GM19351 (cell line): ENCODE measurements at regions not wholly inside any gene's neighbourhood (a gene's known extent, or its start where the extent isn't known, plus 50 kb on each side); places are given as distances from the start of the nearest gene placed in this dataset.

ENCODE experiments used
- ATAC-seq: cut with Tn5 transposase; IDR thresholded peaks from one replicate; pipeline ENCODE4 v1.9.1; 2021; ENCODE audit warnings: mild to moderate bottlenecking, moderate library complexity; ENCODE audit not compliant: unreplicated experiment

DNA sequence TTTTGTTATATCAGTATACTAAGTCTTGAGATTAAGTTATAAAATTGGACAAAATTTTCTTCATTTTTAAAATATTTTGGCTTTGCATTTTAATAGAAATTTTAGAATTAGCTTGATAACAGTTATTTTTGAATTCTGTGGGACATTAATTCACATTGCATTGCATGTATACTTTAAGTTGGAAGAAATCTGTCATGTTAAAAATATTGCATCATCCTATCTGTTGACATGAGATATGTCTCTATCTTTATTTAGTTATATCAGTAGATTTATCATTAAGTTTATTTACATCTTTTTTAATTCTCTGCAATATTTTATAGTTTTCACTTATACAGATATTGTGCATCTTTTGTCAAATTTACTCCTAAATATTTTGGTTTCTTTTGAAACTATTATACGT lies 904.6 kb upstream of the NR2F2 start:
- ATAC-seq, result no peak

DNA sequence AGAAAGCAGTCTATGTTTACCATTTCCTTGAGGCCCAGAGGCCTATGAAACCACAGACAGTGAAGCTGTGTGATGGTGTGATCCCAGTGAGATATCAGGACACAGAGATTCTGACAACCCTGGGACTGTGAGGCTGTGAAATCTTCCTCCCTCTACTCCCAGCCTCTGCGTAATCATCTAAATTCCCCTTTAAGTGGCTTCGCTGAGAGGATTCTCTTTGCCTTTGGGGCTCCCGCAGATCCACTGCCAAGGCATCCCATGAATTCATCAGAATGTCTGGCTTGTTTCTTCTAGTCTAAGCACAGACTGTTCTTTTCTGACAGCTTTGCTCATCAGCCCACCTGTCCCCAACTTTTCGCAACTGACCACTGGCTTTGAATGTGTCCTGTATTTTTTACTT lies 901.2 kb upstream of the NR2F2 start:
- ATAC-seq, result no peak

DNA sequence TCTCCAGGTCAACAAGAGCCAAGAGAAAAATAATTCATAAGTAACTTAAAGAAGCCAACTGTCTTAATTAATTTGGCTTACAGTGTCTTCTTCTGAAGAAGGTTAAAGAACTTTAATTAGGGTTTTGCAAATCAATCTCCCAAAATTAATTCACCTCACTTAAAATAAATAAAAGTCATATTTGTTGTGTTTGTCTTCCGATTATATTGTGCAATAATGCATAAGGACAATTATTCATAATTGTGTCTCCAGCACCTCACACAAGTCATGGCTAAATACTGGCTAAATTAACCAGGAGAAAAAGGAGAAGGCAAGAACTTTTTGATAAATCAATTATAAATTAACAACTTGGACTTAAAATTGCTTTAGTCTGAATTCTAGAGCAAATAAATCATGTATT lies 899.0 kb upstream of the NR2F2 start:
- no peak for ATAC-seq

DNA sequence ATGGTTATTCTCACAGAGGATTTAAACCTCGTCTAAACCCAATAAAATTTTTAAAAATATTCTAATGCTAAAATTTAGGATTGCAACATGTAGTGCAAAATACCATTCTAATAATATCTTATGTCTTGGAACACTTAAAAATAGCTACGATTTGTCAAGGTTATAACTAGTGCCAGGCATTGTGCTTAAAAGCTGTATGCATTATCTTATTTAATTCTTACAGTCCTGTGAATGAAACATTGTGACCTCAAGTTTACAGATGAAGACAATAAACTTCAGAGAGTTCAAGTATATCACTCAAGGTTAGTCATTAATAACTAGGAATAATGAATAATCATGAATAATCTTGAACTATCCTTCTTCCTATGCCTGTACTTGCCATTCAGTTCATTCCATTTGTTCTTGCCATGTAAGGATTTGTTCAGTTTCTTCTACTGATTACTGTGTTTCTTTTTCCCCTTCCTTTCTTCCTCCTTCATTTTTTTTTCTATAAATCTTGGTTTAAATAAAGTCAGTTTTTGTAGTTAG lies 897.6 kb upstream of the NR2F2 start:
- no peak for ATAC-seq

- no peak for ATAC-seq
Measured at GRCh38 chr15:95439922-95440376, 890.6 kb upstream of the NR2F2 start.

- no peak for ATAC-seq
Measured at GRCh38 chr15:95440712-95441111, 889.8 kb upstream of the NR2F2 start.

GRCh38 chr15:95442107-95442719 lies 888.3 kb upstream of the NR2F2 start:
- no peak for ATAC-seq

DNA sequence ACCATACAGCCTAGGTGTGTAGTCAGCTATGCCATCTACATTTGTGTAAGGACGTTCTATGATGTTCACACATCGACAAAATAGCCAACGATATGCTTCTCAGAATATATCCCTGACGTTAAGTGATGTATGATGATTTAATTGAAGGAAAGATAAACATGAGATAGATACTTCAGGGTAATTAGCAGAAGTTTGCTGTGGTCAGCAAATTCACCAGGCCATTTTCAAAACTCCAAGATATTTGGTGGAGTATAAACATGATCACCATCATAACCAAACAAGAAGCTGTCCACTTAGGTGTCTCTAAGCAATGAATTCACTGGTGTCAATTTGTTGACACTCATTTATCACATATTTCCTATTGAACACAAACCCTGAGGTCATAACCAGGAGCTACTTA lies 885.6 kb upstream of the NR2F2 start:
- ATAC-seq, result no peak

- no peak for ATAC-seq
Measured at GRCh38 chr15:95446854-95447253, 883.6 kb upstream of the NR2F2 start.

DNA sequence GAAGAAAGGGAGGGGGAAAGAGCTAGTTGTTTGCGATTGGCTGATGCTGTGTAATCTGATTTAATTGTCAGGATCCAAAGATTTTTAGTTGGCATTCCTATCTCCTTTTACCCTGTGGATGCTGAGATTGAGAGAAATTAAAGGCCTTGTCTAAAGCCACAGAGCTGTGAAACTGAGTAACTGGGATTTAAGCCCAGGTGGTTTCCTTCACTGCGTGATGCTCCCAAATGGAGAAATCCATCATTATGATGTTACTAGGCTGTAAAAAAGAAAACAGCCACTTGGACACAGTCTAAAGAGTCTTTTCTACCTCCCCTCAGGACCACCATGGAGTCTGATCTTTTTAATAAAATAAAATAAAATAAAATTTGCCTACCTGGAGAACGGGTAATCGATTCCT lies 883.0 kb upstream of the NR2F2 start:
- ATAC-seq, result no peak

DNA sequence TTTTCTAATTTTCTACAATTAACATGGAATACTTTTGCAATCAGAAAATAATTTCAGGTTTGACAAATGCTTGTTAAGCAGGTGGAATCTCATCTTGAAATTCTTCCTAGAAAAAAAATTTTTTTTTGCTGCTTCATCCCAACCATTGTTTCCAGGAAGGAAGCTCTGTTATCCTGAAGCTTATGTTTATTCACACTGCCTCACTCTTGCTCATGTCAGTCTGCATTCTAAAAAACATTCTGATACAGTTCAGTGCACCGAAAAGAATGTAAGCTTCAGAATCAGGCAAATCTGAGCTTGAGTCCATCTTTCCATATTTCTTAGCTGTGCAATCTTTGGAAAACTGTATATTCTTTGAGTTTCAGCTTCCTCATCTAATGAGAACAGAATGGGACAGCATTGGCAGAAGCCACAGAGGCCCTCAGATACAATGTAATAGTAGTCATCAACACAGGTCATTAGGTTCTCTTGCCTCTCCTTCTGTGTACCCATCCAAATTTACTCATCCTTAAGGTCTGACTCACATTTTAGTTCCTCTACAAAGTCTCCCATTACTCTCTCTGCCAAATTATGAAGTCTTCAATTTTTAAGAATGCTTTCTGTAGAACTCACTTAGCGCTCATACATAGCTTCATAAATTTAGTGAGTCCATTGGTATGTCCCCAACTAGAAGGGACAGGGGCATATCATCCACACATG lies 881.8 kb upstream of the NR2F2 start:
- no peak for ATAC-seq

GRCh38 chr15:95449230-95449628 lies 881.3 kb upstream of the NR2F2 start:
- no peak for ATAC-seq

- ATAC-seq, result no peak
Measured at GRCh38 chr15:95450413-95450812, 880.1 kb upstream of the NR2F2 start.

- ATAC-seq, result no peak
Measured at GRCh38 chr15:95451938-95452337, 878.6 kb upstream of the NR2F2 start.

DNA sequence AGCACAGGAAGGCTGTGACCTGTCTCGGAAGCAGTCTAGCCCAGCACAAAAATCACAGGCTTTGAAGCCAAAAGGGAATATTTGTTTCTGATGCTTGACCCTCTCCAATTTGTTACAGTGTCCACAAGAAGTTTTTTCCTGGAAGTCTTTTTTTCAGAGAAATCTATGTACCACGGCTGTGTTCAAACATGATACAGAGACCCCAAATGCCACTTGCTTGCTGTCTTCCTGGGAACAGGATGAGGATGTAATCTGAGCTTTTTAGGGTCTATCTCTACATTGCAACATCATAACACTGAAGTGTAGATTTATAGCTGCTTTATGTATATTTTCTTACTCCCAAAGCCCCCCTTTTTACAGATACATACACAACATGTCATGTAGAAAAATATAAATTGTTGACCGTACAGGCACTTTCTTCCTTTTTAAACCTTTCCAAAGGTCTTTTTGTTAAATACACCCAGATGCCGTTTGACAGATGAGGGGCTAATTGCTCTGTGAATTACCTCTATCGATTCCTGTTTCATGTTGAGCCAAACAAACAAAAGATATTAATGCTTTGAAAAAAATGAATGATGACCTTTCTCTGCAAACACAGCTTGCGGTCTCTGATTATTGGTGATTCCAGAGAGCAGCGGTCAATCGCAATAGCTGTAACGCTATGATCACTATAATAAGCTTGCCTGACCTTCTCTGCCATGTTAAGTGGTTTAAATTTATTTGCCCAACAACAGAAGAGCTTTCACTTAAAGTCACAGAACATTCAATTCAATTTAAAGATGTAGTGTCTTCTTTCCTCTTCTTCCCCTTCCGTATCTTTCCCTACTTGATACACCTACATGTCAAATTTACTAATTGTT lies 875.9 kb upstream of the NR2F2 start:
- ATAC-seq, result no peak

- no peak for ATAC-seq
Measured at GRCh38 chr15:95457520-95457919, 873.0 kb upstream of the NR2F2 start.

DNA sequence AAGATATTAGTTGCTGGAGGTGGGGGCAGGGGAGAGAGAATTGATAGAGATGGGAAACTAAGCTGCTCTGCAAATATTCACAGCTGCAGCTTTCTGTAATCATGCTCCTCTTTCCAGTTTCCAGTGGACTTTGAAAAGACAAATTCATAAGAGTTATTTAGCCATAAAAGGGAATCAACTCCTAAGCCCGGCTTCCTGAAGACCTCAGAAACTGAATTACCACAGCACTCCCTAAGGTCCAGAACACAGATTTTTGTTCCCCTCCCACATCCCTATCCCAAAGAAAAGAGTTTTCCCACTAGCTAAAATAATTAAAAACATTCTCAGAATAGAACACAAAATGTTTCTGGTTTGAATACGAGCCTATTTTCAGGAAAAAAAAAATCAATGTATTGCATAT lies 871.8 kb upstream of the NR2F2 start:
- ATAC-seq, result no peak

DNA sequence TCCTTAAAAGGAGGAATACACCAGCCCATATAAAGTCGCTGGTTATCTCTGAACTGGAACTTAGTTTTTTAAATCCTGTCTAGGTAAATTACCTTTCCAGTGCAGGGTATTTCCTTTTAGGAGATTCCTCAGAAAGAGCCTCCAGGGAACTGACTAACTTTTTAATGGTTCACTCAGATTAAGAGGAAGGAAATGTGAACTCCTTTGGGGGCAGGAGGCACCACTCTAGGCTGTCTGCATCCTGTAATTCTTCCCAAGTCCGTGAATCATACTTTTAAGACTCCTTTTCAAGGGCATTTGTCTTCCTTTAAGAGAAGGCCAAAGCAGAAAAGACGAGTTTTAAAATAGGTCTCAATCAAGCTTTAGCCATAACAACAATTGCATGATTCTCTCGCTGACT lies 871.2 kb upstream of the NR2F2 start:
- no peak for ATAC-seq

- no peak for ATAC-seq
Measured at GRCh38 chr15:95464509-95464908, 866.0 kb upstream of the NR2F2 start.

DNA sequence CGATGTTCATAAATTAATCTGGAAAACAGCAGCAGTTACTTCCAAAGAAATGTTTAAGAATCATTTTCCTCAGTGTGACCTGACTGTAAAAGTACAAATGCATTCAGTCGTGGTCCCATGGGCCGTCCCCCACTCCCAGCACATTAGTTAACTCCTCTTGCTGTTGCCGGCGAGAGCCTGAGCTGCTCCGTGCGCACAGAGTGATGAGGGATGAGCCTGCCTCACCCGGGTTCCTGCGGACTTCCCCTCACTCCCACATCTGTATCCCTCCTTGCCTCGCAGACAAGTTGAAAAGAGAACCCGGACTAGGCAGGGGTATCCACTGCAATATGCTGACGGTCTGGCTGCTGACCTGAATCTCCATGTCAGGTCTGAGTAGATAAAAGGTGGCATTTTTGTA lies 861.7 kb upstream of the NR2F2 start:
- no peak for ATAC-seq

DNA sequence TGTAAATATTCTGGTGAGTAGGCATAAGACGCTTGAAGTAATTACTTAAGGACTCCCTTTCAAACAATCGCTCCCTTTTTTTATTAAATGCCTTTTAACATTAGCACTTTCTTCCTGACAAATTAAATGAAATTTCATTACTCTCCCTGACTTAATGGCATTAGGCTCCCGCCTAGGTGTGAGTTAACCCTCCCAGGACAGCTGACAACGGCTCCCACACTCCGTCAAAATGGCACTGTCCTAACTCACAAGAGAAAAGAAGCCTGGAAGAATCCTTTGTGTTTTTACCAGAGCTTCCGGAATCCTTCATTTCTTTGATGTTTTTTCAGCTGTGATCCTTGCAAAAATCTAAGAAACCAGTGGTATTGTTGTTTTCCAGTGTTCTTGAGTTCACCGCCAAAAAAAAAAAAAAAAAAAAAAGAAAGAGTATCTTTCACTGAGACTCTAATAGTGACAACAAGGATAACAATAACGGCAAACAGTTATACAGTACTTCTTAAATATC lies 861.0 kb upstream of the NR2F2 start:
- ATAC-seq, result no peak
